NT2/D1 (cell line): ENCODE measurements at regions not wholly inside any gene's neighbourhood (a gene's known extent, or its start where the extent isn't known, plus 50 kb on each side); places are given as distances from the start of the nearest gene placed in this dataset.

Experiments used
- DNase-seq: peaks from one replicate; pipeline ENCODE4 v3.0.0-alpha.2; 2011; ENCODE audit warnings: low read depth, low spot score
- H3K27me3 ChIP-seq: 2 replicates; pipeline ENCODE4 v1.6.0; 2011; ENCODE audit warnings: mild to moderate bottlenecking; ENCODE audit not compliant: insufficient read length, insufficient read depth
- H3K36me3 ChIP-seq: 2 replicates; pipeline ENCODE4 v1.6.1; 2011; ENCODE audit warnings: mild to moderate bottlenecking, low read length, mixed read lengths; ENCODE audit not compliant: insufficient read depth, insufficient read length
- H3K4me1 ChIP-seq: 2 replicates; pipeline ENCODE4 v1.5.1; 2011; ENCODE audit not compliant: insufficient read depth, insufficient read length
- H3K4me3 ChIP-seq: 2 replicates; pipeline ENCODE4 v1.5.1; 2011; ENCODE audit warnings: low read depth; ENCODE audit not compliant: insufficient read length
- H3K9ac ChIP-seq: 2 replicates; pipeline ENCODE4 v1.6.0; 2011; ENCODE audit warnings: low read depth; ENCODE audit not compliant: insufficient read length
- H3K9me3 ChIP-seq: 2 replicates; pipeline ENCODE4 v1.5.1; 2011; ENCODE audit warnings: mild to moderate bottlenecking, low read length; ENCODE audit not compliant: insufficient read depth
- SUZ12 ChIP-seq: IDR thresholded peaks from 2 replicates; pipeline ENCODE4 v1.6.1; 2011; ENCODE audit not compliant: insufficient read length, insufficient read depth; ENCODE audit errors: extremely low read depth
- YY1 ChIP-seq: IDR thresholded peaks from 2 replicates; pipeline ENCODE4 v1.6.1; 2011; ENCODE audit not compliant: insufficient read length, insufficient read depth
- ZNF274 ChIP-seq: IDR thresholded peaks from 2 replicates; pipeline ENCODE4 v1.6.1; 2011; ENCODE audit warnings: mild to moderate bottlenecking, low read depth, low read length

DNA sequence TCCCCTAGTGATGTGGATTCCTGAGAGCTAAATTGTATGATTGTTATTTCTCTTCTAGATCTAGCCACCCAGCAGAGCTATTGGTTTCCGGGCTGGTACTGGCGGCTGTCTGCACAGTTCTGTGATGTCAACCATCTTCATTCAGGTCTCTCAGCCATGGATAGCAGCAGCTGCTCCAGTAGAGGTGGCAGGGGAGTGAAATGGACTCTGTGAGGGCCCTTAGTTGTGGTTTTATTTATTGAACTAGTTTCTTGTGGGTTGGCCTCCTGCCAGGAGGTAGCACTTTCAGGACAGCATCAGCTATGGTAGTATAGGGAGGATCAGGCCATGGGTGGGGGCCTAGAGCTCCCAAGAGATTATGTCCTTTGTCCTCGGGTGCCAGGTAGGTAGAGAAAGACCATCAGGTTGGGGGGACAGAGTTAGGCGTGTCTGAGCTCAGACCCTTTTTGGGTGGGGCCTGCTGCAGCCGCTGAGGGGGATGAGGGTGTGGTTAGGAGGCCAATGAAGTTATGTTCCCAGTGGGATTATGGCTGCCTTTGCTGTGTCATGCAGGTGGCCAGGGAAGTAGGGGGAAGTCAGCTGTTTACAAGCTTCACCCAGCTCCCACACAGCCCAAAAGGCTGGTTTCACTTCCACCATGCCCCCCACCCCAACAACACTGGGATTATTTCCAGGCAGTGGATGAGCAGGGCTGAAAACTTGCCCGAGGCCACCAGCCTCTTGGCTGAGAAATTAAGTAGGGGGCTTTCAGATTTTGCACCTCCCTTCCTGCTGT is 55.1 kb upstream of the RGS4 start:
- no peak for DNase-seq
- no peak overlapping the region for H3K9ac ChIP-seq
- H3K4me3 ChIP-seq, result no peak overlapping the region
- H3K9me3 ChIP-seq, result no peaks in the 10 kb centered on the region
- H3K4me1 ChIP-seq, result no peaks in the 10 kb centered on the region
- H3K27me3 ChIP-seq, result no peaks in the 10 kb centered on the region
- H3K36me3 ChIP-seq, result no peaks in the 10 kb centered on the region
- TF ChIP-seq SUZ12, result no peak

DNA sequence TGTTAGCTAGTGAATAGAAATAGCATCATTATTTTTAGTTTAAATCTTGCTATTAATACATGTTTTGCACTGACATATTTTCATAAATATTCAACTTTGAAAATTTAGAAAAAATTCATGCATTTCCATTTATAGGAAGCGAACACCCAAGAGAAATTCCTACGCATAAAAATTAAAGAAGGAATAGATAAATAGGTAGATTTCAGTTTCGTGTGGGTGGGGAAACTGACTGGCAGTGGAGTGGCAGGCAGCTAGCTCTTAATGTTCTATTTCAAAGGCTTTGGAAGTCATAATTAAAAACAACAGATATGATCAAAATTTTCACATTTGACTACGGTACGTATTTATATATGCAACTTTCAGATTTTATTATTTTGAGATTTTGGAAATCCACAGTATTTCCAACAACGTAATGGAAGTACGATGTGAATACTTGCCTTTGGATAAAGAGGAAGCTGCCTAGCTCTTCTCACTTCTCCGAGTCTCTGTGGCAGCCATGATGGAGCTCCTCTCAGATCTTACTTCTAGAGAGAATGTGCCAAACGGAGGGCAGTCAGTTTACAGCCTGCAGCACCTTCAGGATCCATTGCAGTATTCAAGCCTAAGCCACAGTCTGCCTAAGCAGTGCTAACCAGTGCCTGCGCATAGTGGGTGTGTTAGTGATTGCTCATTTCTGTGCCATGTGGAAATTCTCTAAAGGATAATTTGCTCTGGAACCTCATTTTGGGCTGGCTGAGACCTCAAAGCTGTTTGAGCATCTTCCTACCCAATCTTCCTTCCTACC is 62.9 kb upstream of the RGS4 start:
- no peak overlapping the region for H3K9ac ChIP-seq
- no peaks in the 10 kb centered on the region for H3K9me3 ChIP-seq
- H3K36me3 ChIP-seq, result no peaks in the 10 kb centered on the region
- H3K27me3 ChIP-seq, result no peaks in the 10 kb centered on the region
- TF ChIP-seq SUZ12 (no peak), ZNF274 (no peak), YY1 (no peak)
- DNase-seq, result no peak
- no peak overlapping the region for H3K4me3 ChIP-seq
- H3K4me1 ChIP-seq, result no peaks in the 10 kb centered on the region

DNA sequence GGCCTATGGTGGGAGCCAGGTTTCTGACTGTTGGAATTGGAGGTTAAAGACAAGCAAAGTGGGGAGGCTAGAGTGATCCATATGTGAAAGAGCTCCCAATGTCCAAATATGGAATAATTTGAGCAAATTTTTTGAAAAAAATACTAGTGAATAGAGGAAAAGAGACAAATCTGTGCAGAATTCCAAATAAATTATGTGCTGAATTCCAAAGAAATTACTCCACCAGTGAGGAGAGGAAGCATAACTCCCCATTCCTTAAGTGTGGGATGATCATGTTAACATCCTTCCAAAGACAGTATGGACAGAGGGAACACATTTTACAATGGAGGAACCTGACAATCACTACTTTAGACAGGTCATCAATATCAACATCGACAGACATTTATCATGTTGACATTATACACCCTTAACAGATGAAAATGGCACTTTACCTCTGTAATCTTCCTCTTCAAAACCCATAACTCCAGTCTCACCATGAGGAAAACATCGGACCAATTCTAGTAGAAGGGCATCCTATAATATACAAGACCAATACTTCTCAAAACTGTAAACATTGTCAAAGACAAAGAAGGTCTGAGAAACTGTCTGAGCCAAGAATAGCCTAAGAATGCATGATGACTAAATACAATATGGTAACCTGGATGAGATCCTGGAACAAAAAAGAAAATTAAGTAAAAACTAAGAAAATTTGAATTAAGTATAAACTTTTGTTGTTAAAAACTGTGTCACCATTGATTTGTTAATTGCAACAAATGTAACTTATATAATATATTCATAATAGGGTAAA is 71.5 kb upstream of the RGS4 start:
- no peaks in the 10 kb centered on the region for H3K9me3 ChIP-seq
- no peaks in the 10 kb centered on the region for H3K27me3 ChIP-seq
- no peaks in the 10 kb centered on the region for H3K36me3 ChIP-seq
- no peak overlapping the region for H3K4me3 ChIP-seq
- DNase-seq, result no peak
- H3K4me1 ChIP-seq, result no peaks in the 10 kb centered on the region
- TF ChIP-seq SUZ12, result no peak
- TF ChIP-seq YY1, result no peak
- no peak for TF ChIP-seq ZNF274
- no peak overlapping the region for H3K9ac ChIP-seq

DNA sequence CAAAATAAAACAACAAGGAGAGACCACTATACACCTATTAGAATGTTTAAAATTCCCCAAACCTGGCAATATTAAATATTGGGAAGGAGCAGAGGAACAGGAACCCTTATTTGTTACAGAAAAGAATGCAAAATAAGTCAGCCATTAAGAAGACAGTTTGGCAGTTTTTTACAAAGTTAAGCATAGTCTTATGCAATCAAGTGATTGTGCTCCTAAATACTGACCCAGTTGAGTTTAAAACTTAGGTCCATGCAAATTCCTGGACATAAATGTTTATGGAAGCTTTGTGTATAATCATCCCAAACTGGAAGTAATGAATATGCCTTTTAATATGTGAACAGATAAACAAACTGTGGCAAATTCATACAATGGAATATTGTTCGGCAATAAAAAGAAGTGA is 72.9 kb upstream of the RGS4 start:
- no peaks in the 10 kb centered on the region for H3K9me3 ChIP-seq
- no peak for DNase-seq
- no peaks in the 10 kb centered on the region for H3K36me3 ChIP-seq
- H3K9ac ChIP-seq, result no peak overlapping the region
- H3K4me1 ChIP-seq, result no peaks in the 10 kb centered on the region
- TF ChIP-seq ZNF274, result no peak
- no peak for TF ChIP-seq SUZ12
- TF ChIP-seq YY1, result no peak
- no peaks in the 10 kb centered on the region for H3K27me3 ChIP-seq
- H3K4me3 ChIP-seq, result no peak overlapping the region

DNA sequence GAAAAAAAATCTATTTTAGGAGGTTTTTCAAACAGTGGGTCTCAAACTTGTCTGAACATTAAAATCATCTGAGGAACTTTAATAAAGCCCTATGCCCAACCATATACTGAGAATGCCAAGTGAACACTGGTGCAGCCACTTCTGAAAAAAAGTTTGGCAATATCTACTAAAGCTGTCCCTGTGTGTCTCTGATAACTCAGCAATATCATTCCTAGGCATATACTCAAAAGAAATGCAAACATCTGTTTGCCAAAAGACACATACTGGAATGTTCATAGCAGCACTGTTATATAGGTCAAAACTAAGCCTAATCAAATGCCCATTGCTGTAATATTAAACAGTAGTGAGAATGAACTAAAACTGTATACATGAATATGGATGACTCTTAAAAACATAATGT is 74.2 kb upstream of the RGS4 start:
- Histone ChIP-seq H3K27me3 (no peaks in the 10 kb centered on the region), H3K9ac (no peak overlapping the region), H3K4me1 (no peaks in the 10 kb centered on the region), H3K36me3 (no peaks in the 10 kb centered on the region), H3K4me3 (no peak overlapping the region), H3K9me3 (no peaks in the 10 kb centered on the region)
- no peak for DNase-seq
- TF ChIP-seq YY1 (no peak), ZNF274 (no peak), SUZ12 (no peak)

DNA sequence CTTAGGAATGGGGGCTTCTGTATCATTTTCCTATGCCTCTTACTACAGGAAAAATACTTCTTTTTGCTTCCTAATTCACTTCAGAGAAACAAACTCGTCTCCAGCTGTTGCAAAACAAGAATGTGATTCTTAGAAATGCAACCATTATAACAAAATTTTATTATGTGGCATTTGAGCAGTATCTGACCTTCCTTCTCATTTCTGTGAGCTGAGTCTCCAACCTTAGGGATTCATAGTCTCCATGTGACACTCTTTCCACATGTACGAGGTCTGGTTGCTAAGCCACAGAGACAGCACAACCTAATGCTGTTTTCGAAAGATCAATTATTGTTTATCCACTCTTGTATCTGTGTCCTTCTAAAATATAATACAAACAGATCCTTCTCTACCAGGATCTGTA is 75.3 kb upstream of the RGS4 start:
- Histone ChIP-seq H3K4me1 (no peaks in the 10 kb centered on the region), H3K27me3 (no peaks in the 10 kb centered on the region), H3K9me3 (no peaks in the 10 kb centered on the region), H3K4me3 (no peak overlapping the region), H3K36me3 (no peaks in the 10 kb centered on the region), H3K9ac (no peak overlapping the region)
- no peak for TF ChIP-seq SUZ12
- no peak for TF ChIP-seq ZNF274
- no peak for TF ChIP-seq YY1
- no peak for DNase-seq

DNA sequence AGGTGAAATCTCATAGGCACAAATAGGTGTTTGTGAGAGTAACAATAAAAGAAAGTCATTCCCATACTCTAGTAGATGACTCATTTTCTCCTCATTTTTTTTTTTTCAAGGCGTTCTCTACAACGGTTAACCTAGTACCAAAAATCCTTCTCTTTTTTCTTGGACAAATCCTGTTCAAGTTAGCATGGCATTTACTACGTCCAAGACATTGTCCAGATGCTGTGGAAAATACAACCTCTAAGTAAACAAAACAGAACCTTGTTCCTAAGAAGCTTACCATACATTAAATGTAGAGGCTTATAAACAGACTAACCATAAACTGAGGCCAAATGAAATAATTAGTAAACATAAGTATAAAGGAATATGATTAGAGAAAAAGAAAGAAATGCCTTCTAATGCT is 76.2 kb upstream of the RGS4 start:
- no peaks in the 10 kb centered on the region for H3K27me3 ChIP-seq
- no peaks in the 10 kb centered on the region for H3K36me3 ChIP-seq
- no peak overlapping the region for H3K4me3 ChIP-seq
- H3K9me3 ChIP-seq, result no peaks in the 10 kb centered on the region
- TF ChIP-seq YY1 (no peak), ZNF274 (no peak), SUZ12 (no peak)
- DNase-seq, result no peak
- no peaks in the 10 kb centered on the region for H3K4me1 ChIP-seq
- H3K9ac ChIP-seq, result no peak overlapping the region
